Left forelimb (tissue), 1 donor: ENCODE measurements at regions not wholly inside any gene's neighbourhood (a gene's known extent, or its start where the extent isn't known, plus 50 kb on each side); places are given as distances from the start of the nearest gene placed in this dataset.
A peak's percentile ranks its signal among the peaks of the same experiment; 100 is the strongest.

Source experiments
- DNase-seq: peaks from one replicate; pipeline ENCODE4 v3.0.0-alpha.2; 2018; ENCODE audit warnings: low spot score

- DNase-seq, result no peak
Observed at GRCh38 chr1:234756066-234756774, 146.2 kb upstream of the IRF2BP2 start.

GRCh38 chr1:234755449-234755863 lies 145.5 kb upstream of the IRF2BP2 start:
- no peak for DNase-seq

GRCh38 chr1:234753979-234754378 lies 144.0 kb upstream of the IRF2BP2 start:
- DNase-seq, result no peak

GRCh38 chr1:234752927-234753326 lies 142.9 kb upstream of the IRF2BP2 start:
- DNase-seq, result no peak

- no peak for DNase-seq
Observed at GRCh38 chr1:234751678-234752077, 141.7 kb upstream of the IRF2BP2 start.

- no peak for DNase-seq
Observed at GRCh38 chr1:234750922-234751627, 141.1 kb upstream of the IRF2BP2 start.

- no peak for DNase-seq
Observed at GRCh38 chr1:234748713-234749112, 138.7 kb upstream of the IRF2BP2 start.

- DNase-seq, result no peak
Observed at GRCh38 chr1:234748066-234748465, 138.1 kb upstream of the IRF2BP2 start.

- no peak for DNase-seq
Observed at GRCh38 chr1:234746798-234747196, 136.8 kb upstream of the IRF2BP2 start.

- DNase-seq, result no peak
Observed at GRCh38 chr1:234745844-234746797, 136.1 kb upstream of the IRF2BP2 start.

- DNase-seq, result no peak
Observed at GRCh38 chr1:234745276-234745675, 135.3 kb upstream of the IRF2BP2 start.

- DNase-seq, result no peak
Observed at GRCh38 chr1:234743791-234744611, 134.0 kb upstream of the IRF2BP2 start.

GRCh38 chr1:234742622-234743021 lies 132.6 kb upstream of the IRF2BP2 start:
- no peak for DNase-seq

GRCh38 chr1:234737967-234738314 lies 128.0 kb upstream of the IRF2BP2 start:
- no peak for DNase-seq

GRCh38 chr1:234735916-234736315 lies 125.9 kb upstream of the IRF2BP2 start:
- peak; percentile 36 for DNase-seq

GRCh38 chr1:234735476-234735875 lies 125.5 kb upstream of the IRF2BP2 start:
- DNase-seq, result peak; percentile 59

- DNase-seq, result peak; percentile 53
Observed at GRCh38 chr1:234734869-234735268, 124.9 kb upstream of the IRF2BP2 start.

- peak; percentile 60 for DNase-seq
Observed at GRCh38 chr1:234734412-234734835, 124.4 kb upstream of the IRF2BP2 start.

GRCh38 chr1:234733427-234733826 lies 123.4 kb upstream of the IRF2BP2 start:
- peak; percentile 41 for DNase-seq

GRCh38 chr1:234732671-234733390 lies 122.9 kb upstream of the IRF2BP2 start:
- DNase-seq, result peak; percentile 37

GRCh38 chr1:234732260-234732659 lies 122.3 kb upstream of the IRF2BP2 start:
- no peak for DNase-seq
